GM20431 (cell line): ENCODE measurements at regions not wholly inside any gene's neighbourhood (a gene's known extent, or its start where the extent isn't known, plus 50 kb on each side); places are given as distances from the start of the nearest gene placed in this dataset.

Source experiments
- in situ Hi-C: fragments of 300-500 bp; cut with MseI, MboI; formaldehyde crosslinking; loops from one replicate; pipeline ENCODE4 v1.15.0; 2020; ENCODE audit warnings: low sequenced_read_pairs; ENCODE audit not compliant: unreplicated experiment

- in situ Hi-C loops = no loop called here
Observed at GRCh38 chr1:239040523-239040922, 345.8 kb upstream of the CHRM3 start.

- in situ Hi-C loops = no loop called here
Observed at GRCh38 chr1:239031310-239031709, 355.1 kb upstream of the CHRM3 start.

GRCh38 chr1:239025997-239026694 lies 360.2 kb upstream of the CHRM3 start:
- in situ Hi-C loops = no loop called here

GRCh38 chr1:239025223-239025622 lies 361.1 kb upstream of the CHRM3 start:
- in situ Hi-C loops = no loop called here

- in situ Hi-C loops = no loop called here
Observed at GRCh38 chr1:239023732-239024360, 362.5 kb upstream of the CHRM3 start.

GRCh38 chr1:239016337-239016736 lies 370.0 kb upstream of the CHRM3 start:
- in situ Hi-C loops = no loop called here

GRCh38 chr1:239011382-239011781 lies 375.0 kb upstream of the CHRM3 start:
- in situ Hi-C loops = no loop called here

GRCh38 chr1:239008568-239008967 lies 377.8 kb upstream of the CHRM3 start:
- in situ Hi-C loops = no loop called here

- in situ Hi-C loops = no loop called here
Observed at GRCh38 chr1:239006276-239006675, 380.1 kb upstream of the CHRM3 start.

- in situ Hi-C loops = no loop called here
Observed at GRCh38 chr1:238999944-239000343, 386.4 kb upstream of the CHRM3 start.

- in situ Hi-C loops = no loop called here
Observed at GRCh38 chr1:238998577-238998976, 387.8 kb upstream of the CHRM3 start.

- in situ Hi-C loops = no loop called here
Observed at GRCh38 chr1:238991765-238992495, 394.4 kb upstream of the CHRM3 start.

- in situ Hi-C loops = no loop called here
Observed at GRCh38 chr1:238985312-238985711, 401.1 kb upstream of the CHRM3 start.

- in situ Hi-C loops = no loop called here
Observed at GRCh38 chr1:238982736-238983135, 403.6 kb upstream of the CHRM3 start.

- in situ Hi-C loops = no loop called here
Observed at GRCh38 chr1:238981317-238981933, 404.9 kb upstream of the CHRM3 start.

GRCh38 chr1:238980053-238980452 lies 406.3 kb upstream of the CHRM3 start:
- in situ Hi-C loops = no loop called here

GRCh38 chr1:238964631-238965030 lies 421.7 kb upstream of the CHRM3 start:
- in situ Hi-C loops = no loop called here

- in situ Hi-C loops = no loop called here
Observed at GRCh38 chr1:238962941-238963340, 423.4 kb upstream of the CHRM3 start.

GRCh38 chr1:238961790-238962189 lies 424.6 kb upstream of the CHRM3 start:
- in situ Hi-C loops = no loop called here

GRCh38 chr1:238960071-238960470 lies 426.3 kb upstream of the CHRM3 start:
- in situ Hi-C loops = no loop called here

GRCh38 chr1:238955934-238956333 lies 430.4 kb upstream of the CHRM3 start:
- in situ Hi-C loops = no loop called here
